HEK293T (cell line): ENCODE measurements at regions not wholly inside any gene's neighbourhood (a gene's known extent, or its start where the extent isn't known, plus 50 kb on each side); places are given as distances from the start of the nearest gene placed in this dataset.

ENCODE experiments used
- ARNT ChIP-seq: fragments of 450-650 bp; IDR thresholded peaks from 2 replicates; pipeline ENCODE4 v1.6.1; 2017; ENCODE audit warnings: mild to moderate bottlenecking
- CTBP1 ChIP-seq: fragments of 450-650 bp; IDR thresholded peaks from 2 replicates; pipeline ENCODE4 v1.6.1; 2016; ENCODE audit warnings: borderline replicate concordance
- ELF4 ChIP-seq: fragments of 450-650 bp; IDR thresholded peaks from 2 replicates; pipeline ENCODE4 v1.6.1; 2017; ENCODE audit warnings: antibody characterized with exemption
- FOXK2 ChIP-seq: fragments of 450-650 bp; IDR thresholded peaks from 2 replicates; pipeline ENCODE4 v1.6.1; 2016; ENCODE audit warnings: mild to moderate bottlenecking
- FOXM1 ChIP-seq: fragments of 450-650 bp; IDR thresholded peaks from 2 replicates; pipeline ENCODE4 v1.6.1; 2017; ENCODE audit warnings: mild to moderate bottlenecking, borderline replicate concordance
- L3MBTL2 ChIP-seq: fragments of 450-650 bp; conservative IDR thresholded peaks from 2 replicates; pipeline ENCODE4 v1.6.1; 2016; ENCODE audit warnings: mild to moderate bottlenecking
- NFRKB ChIP-seq: fragments of 450-650 bp; IDR thresholded peaks from 2 replicates; pipeline ENCODE4 v1.6.1; 2016; ENCODE audit warnings: mild to moderate bottlenecking, moderate library complexity
- SP1 ChIP-seq: fragments of 450-650 bp; IDR thresholded peaks from 2 replicates; pipeline ENCODE4 v1.6.1; 2017

- TF ChIP-seq NFRKB: no peak
- no peak for TF ChIP-seq ELF4
- TF ChIP-seq FOXK2: no peak
- TF ChIP-seq FOXM1: no peak
- no peak for TF ChIP-seq CTBP1
- no peak for TF ChIP-seq SP1
- TF ChIP-seq L3MBTL2: no peak
- TF ChIP-seq ARNT: no peak
Measured at GRCh38 chr2:52632543-52632942, 1135.1 kb upstream of the CHAC2 start.
